ENCODE measurements at regions not wholly inside any gene's neighbourhood (a gene's known extent, or its start where the extent isn't known, plus 50 kb on each side); places are given as distances from the start of the nearest gene placed in this dataset.

DNA sequence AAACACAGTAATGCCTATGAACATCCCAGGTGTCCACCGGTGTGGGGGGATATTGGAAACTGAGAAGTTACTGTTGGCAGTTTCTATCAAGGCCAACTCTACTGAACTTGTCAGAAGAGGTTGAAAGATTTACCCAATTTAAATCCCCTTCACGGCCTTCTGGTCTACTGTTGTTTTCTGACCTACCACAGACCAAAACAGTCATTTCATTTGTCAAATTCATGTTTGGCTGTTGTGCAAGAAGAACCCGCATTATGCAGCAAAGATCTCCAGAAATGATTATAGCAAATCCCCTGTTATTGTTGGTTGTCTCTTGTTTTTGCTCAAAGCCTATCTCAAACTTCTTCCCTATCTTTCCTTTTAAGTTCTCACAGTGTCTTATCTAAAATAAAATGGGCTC is 73.1 kb upstream of the MAF start:
- Mint-ChIP-seq H3K27ac (peak overlapping the region; percentile 22 to 82), H3K27me3 (peaks cover 18% of the 10 kb centered on the region in 2 donors), H3K4me3 (peak overlapping the region; percentile 64), H3K9me3 (peaks cover 4% of the 10 kb centered on the region), H3K36me3 (peaks cover 22% of the 10 kb centered on the region), H3K4me1 (ENCODE audit: low read depth in 2 of 2) (peaks cover 2 to 31% of the 10 kb centered on the region in 2 donors)
- ATAC-seq = peak; percentile 57 to 80
- no peak for DNase-seq (ENCODE audit: low spot score)

DNA sequence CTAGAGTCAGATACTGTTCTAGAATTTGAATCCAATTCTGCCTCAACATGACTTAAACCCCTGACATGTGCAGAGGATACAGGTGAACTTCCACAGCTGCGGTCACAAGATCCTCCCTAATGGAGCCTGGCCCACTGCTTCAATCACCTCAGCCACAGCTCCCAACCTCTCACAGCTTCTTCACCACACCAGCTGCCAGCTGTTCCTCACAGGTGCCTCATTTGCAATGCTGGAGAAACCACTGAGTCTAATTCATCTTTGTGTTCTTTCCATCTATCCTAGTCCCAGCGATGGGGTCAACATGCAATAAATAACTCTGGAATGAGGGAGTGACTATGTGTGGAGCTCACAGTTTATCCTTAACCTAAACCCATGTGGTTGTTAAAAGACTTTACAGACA is 72.0 kb upstream of the MAF start:
- Mint-ChIP-seq H3K27me3 (peaks cover 10 to 17% of the 10 kb centered on the region in 2 donors), H3K4me1 (ENCODE audit: low read depth in 2 of 2) (peaks cover 2 to 42% of the 10 kb centered on the region in 2 donors), H3K36me3 (peaks cover 22% of the 10 kb centered on the region), H3K27ac (peak overlapping the region in 1 of 2 donors; percentile 82), H3K9me3 (peaks cover 4% of the 10 kb centered on the region), H3K4me3 (no peak overlapping the region)
- DNase-seq (ENCODE audit: low spot score) = no peak
- ATAC-seq = no peak

DNA sequence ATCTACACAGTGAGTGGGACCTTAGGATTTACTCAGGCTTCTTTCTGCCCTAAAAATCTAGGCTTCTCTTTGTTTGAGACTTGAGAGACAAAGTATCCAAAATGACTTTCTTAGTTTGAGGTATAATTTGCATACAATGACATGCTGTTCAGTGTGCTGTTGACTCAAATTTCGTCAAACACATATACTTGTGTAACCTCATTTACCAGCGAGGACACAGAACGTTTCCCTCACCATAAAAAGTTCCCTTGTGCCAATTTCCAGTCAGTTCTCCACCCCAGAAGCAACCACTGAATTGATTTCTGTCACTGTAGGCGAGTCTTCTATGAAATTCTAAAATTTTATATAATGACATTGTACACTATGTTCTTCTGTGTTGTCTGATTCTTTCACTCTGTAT is 68.0 kb upstream of the MAF start:
- Mint-ChIP-seq H3K4me3 (peak overlapping the region; percentile 38), H3K36me3 (peaks cover 21% of the 10 kb centered on the region), H3K4me1 (ENCODE audit: low read depth in 2 of 2) (peaks cover 2 to 46% of the 10 kb centered on the region in 2 donors), H3K27ac (peak overlapping the region in 1 of 2 donors; percentile 47), H3K27me3 (peaks cover 15 to 18% of the 10 kb centered on the region in 2 donors), H3K9me3 (peaks cover 4% of the 10 kb centered on the region)
- peak; percentile 65 to 77 for ATAC-seq
- DNase-seq (ENCODE audit: low spot score) = no peak

DNA sequence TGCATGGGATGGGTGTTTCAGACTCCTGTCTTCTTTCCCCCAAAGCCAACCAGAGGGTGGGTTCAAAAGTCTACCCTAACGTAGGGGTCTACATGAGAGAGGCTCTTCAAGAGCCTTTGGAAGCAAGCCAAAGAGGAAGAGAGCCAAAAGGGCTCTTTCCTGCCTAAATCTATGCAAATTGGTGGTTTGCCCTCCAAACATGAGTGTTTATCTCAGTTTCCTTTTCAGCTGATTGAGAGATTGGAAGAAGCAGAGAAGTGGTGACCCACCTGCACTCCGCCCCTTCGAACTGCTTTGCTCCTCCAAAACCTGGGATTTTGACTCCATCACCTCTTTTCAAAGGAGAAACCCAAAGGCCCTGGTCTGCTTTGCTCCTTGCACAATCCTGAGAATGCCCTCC is 65.4 kb upstream of the MAF start:
- Mint-ChIP-seq H3K36me3 (peaks cover 19% of the 10 kb centered on the region), H3K4me1 (ENCODE audit: low read depth in 2 of 2) (peaks cover 0 to 33% of the 10 kb centered on the region in 2 donors), H3K27ac (no peak overlapping the region), H3K27me3 (peaks cover 16 to 21% of the 10 kb centered on the region in 2 donors), H3K4me3 (peak overlapping the region; percentile 12), H3K9me3 (peaks cover 4% of the 10 kb centered on the region)
- no peak for DNase-seq (ENCODE audit: low spot score)
- no peak for ATAC-seq

DNA sequence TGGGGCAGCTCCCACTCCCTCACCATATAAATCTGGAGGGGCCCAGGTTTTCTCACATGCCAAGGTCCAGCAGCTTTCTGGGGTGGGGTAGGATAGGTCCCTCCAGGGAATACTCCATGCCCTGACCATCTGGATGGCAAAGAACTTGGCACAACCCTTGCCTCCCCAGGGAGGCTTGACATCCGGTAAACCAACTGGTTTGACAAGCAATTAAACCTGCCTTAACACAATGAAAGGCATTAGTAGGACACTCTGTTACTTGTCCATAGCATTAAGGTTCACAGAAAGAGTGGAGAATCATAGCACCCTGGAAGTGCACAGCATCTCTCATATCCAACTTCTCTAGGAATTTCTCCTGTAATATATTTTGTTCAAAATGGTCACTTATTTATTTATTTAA is 63.9 kb upstream of the MAF start:
- H3K36me3 Mint-ChIP-seq = peaks cover 5% of the 10 kb centered on the region
- H3K4me1 Mint-ChIP-seq (ENCODE audit: low read depth in 2 of 2) = peaks cover 0 to 30% of the 10 kb centered on the region in 2 donors
- H3K4me3 Mint-ChIP-seq = no peak overlapping the region
- DNase-seq (ENCODE audit: low spot score) (no peak), ATAC-seq (no peak)
- H3K27me3 Mint-ChIP-seq = peaks cover 18 to 21% of the 10 kb centered on the region in 2 donors
- no peaks in the 10 kb centered on the region for H3K9me3 Mint-ChIP-seq
- no peak overlapping the region for H3K27ac Mint-ChIP-seq

DNA sequence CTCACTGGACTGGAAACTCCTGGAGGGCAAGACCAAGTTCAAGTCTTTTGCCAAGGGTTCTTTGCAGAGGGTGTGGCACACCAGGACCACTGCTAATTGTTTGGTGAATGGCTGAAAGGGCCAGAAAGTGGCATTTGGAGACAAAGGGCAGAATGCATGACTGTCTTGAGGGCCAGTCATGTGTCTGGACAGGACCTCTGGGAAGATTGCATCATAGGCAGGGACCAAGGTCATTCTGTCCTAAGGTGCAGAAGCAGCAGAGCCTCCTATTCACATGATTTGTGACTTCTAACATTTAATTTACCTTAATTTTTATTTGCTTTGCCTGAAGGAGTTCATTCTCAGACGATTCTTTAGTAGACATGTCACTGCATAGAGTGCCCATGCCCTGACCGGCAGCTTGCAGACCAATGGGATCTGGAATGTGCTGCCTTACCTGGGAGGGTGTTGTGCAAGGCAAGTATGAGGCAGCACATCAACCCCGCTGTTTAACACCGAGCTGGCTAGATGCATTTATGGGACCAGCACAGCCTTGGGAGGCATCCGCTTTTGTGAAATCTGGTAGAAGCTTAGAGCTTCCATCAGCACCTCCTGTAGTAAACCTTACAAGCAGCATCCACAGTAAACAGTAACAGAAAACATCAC is 62.3 kb upstream of the MAF start:
- Mint-ChIP-seq H3K36me3 (no peaks in the 10 kb centered on the region), H3K27ac (no peak overlapping the region), H3K9me3 (no peaks in the 10 kb centered on the region), H3K4me3 (no peak overlapping the region), H3K4me1 (ENCODE audit: low read depth in 2 of 2) (peaks cover 0 to 14% of the 10 kb centered on the region in 2 donors), H3K27me3 (peaks cover 18 to 21% of the 10 kb centered on the region in 2 donors)
- no peak for ATAC-seq
- DNase-seq (ENCODE audit: low spot score) = no peak

DNA sequence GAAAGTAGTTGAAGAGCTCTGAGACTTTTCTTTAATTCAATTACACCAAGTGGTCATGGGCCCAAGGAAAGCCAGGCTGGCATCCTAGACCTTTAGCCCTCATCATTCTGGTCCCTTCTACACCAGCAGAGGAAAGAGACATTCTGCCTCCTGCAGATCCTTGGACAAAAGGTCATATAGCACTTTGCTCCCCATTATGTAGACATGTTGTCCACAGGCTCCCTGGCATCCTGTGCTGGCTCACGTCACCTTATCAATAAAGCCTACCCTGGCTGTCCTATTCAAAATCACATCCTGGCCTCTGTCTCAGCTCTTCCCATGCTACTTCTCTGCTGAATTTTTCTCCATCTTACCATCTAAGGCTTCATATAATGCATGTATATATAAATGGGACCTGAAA is 61.6 kb upstream of the MAF start:
- H3K4me3 Mint-ChIP-seq = no peak overlapping the region
- no peak for DNase-seq (ENCODE audit: low spot score)
- H3K36me3 Mint-ChIP-seq = no peaks in the 10 kb centered on the region
- no peak overlapping the region for H3K27ac Mint-ChIP-seq
- H3K27me3 Mint-ChIP-seq = peaks cover 18 to 25% of the 10 kb centered on the region in 2 donors
- H3K4me1 Mint-ChIP-seq (ENCODE audit: low read depth in 2 of 2) = peaks cover 0 to 11% of the 10 kb centered on the region in 2 donors
- ATAC-seq = no peak
- H3K9me3 Mint-ChIP-seq = no peaks in the 10 kb centered on the region

DNA sequence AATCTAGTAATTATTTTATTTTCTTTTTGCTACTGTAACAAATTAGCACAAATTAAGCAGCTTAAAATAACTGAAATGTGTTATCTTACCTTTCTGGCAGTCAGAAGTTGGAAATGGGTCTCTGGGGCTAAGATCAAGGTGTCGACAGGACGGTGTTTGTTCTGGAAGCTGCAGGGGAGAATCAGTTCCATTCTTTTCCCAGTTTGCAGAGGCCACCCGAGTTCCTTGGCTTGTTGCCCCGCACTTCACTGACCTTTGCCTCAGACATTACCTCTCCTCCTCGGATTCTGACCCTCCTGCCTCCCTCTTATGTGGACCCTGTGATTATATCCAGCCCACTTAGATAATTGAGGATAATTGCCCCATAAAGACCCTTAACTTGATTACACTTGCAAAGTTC is 61.0 kb upstream of the MAF start:
- Mint-ChIP-seq H3K4me1 (ENCODE audit: low read depth in 2 of 2) (peaks cover 0 to 11% of the 10 kb centered on the region in 2 donors), H3K36me3 (no peaks in the 10 kb centered on the region), H3K27me3 (peaks cover 18 to 29% of the 10 kb centered on the region in 2 donors), H3K4me3 (no peak overlapping the region), H3K9me3 (no peaks in the 10 kb centered on the region), H3K27ac (no peak overlapping the region)
- ATAC-seq = no peak
- no peak for DNase-seq (ENCODE audit: low spot score)

DNA sequence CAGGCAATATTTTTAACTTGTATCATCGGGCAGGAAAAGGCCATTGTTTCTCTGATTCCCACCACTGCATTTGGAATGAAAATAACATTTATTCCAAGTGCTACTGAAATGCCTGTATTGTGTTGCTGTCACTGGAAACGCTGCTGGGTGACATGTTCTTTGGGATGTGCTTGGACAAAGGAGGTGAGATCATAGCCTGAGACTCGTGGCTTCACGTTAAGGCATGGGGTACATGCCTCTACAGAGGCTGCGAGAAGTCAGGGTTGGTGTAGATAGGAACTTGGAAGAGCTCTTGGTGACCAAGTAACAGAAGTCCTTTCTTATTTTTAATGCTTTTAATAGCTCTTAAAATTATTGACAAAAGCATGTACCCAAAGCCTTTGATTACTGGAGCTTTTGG is 58.8 kb upstream of the MAF start:
- Mint-ChIP-seq H3K4me3 (no peak overlapping the region), H3K36me3 (no peaks in the 10 kb centered on the region), H3K9me3 (no peaks in the 10 kb centered on the region), H3K4me1 (ENCODE audit: low read depth in 2 of 2) (no peaks in the 10 kb centered on the region), H3K27ac (no peak overlapping the region), H3K27me3 (peaks cover 15 to 22% of the 10 kb centered on the region in 2 donors)
- DNase-seq (ENCODE audit: low spot score) (no peak), ATAC-seq (no peak)

DNA sequence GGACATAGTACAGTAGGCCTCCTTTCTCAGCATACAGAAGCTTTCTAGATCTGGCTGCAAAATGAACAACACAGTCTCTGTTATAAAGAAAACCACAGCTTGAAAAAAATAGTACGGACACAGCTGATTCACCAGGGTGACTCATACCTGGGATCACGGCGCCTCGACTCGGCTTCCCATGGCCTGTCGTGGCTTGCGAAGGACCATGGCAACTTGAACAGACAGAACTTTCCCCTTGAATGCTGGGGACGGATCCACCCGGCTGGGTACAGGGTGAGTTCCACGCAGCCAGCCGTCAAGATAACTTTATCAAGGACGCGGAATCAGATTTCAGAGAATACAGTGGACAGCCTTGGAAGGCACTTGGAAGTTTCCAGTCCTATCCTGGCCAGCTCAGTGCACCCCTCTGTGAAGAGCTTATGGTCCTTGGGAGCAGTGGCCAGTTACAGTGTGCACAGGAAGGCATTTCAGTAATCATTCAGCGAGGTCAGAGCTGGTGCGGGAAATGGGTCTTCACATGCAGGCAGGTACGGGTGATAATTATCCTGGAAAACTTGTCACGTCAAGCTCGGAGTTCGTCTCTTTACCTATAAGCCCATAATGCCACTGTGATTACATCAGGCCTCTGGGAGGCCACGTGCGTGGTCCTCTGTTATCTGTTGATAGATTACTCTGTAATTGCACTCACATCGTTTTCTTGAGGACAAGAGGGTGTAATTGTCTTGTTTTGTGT is 57.9 kb upstream of the MAF start:
- DNase-seq (ENCODE audit: low spot score) (no peak), ATAC-seq (no peak)
- Mint-ChIP-seq H3K9me3 (no peaks in the 10 kb centered on the region), H3K27ac (no peak overlapping the region), H3K4me3 (no peak overlapping the region), H3K36me3 (no peaks in the 10 kb centered on the region), H3K27me3 (peaks cover 11 to 17% of the 10 kb centered on the region in 2 donors), H3K4me1 (ENCODE audit: low read depth in 2 of 2) (no peaks in the 10 kb centered on the region)

DNA sequence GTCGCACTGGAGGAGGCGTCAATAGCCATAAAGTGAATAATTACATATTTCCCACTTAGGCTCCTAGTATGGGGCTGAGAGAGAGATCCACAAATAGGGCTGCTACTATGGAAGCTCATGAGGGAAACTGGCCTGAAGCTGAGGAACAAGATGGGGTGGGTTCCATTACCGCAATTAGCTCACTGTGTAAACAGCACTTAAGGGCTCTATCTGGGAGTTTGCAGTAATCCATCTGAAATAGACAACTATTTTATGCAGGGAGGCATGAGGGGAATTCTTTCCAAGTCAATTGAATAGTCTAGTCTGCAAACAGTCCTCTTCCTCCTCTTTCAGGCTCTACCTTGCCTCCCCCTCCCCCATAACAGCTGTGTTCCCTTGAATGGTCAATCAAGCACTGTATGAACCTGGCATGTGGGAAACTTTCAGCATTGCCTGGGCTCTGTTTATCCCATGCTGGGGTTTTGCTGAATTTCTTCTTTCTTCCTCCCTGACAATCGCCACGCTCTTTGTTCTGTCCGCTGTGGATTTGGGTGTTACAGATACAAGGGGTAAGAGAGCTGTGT is 56.1 kb upstream of the MAF start:
- no peak overlapping the region for H3K4me3 Mint-ChIP-seq
- DNase-seq (ENCODE audit: low spot score) (no peak), ATAC-seq (no peak)
- H3K27ac Mint-ChIP-seq = no peak overlapping the region
- H3K27me3 Mint-ChIP-seq = peaks cover 3 to 13% of the 10 kb centered on the region in 2 donors
- no peaks in the 10 kb centered on the region for H3K9me3 Mint-ChIP-seq
- H3K36me3 Mint-ChIP-seq = no peaks in the 10 kb centered on the region
- peaks cover 0 to 5% of the 10 kb centered on the region in 2 donors for H3K4me1 Mint-ChIP-seq (ENCODE audit: low read depth in 2 of 2)

DNA sequence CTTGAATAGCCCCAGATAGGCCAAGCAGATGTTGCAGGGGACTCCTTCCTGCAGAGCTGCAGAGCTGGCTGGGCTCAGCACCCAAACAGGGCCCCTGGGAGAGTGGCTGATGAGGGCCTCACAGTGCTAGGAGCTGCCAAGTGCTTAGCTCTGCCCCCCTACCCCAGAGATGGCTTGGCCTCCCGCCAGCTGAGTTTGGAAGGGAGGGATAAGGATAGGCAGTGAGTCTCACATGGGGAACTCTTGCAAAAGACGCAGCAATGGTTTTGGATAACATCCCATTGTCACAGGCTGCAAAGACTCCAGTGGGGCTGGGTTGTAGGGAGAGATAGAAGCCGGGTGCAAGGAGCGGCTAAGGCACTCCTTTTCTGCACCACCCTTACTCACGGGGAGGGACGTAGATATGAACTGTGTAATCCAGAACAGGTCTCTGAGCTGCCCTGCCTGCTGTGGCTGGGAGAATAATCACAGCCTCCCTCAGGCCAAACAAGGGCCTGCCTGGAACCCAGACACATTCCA is 52.9 kb upstream of the MAF start:
- Mint-ChIP-seq H3K9me3 (no peaks in the 10 kb centered on the region), H3K36me3 (no peaks in the 10 kb centered on the region), H3K27ac (no peak overlapping the region), H3K4me3 (no peak overlapping the region), H3K4me1 (ENCODE audit: low read depth in 2 of 2) (peaks cover 0 to 5% of the 10 kb centered on the region in 2 donors), H3K27me3 (peaks cover 6 to 22% of the 10 kb centered on the region in 2 donors)
- ATAC-seq (no peak), DNase-seq (ENCODE audit: low spot score) (no peak)

DNA sequence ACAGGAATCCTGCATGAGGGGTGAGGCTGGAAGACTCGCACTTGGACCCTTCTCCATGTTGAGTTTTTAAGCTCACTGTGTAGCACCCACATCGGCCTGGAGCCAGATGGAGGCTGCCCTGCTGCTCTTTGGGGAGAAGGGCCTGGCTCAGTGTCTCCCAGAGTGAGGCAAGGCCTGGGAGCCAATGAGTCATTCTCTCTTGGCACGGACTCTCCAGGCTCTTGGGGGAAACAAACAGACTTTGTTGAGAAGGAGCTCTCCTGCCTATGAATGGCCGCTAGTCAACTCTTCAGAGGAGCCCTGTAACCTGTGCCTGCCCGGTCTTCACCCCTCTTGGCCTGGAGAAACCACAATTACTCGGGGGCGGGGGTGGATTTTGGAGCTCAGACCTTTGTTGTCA is 50.8 kb upstream of the MAF start:
- H3K27ac Mint-ChIP-seq = no peak overlapping the region

More for the DNA sequence above, 50.8 kb upstream of the MAF start:
- H3K9me3 Mint-ChIP-seq = no peaks in the 10 kb centered on the region
- H3K4me3 Mint-ChIP-seq = no peak overlapping the region
- H3K4me1 Mint-ChIP-seq (ENCODE audit: low read depth in 2 of 2) = peaks cover 0 to 5% of the 10 kb centered on the region in 2 donors
- no peaks in the 10 kb centered on the region for H3K36me3 Mint-ChIP-seq
- H3K27me3 Mint-ChIP-seq = peaks cover 8 to 19% of the 10 kb centered on the region in 2 donors
- DNase-seq (ENCODE audit: low spot score) (no peak), ATAC-seq (no peak)

Measured in natural killer cell treated with Interleukin-12 subunit alpha and Interleukin-12 subunit beta and Interleukin-15 and Interleukin-18, amount 100 ng/mL, for 72 hours (primary cell).